ENCODE measurements at regions not wholly inside any gene's neighbourhood (a gene's known extent, or its start where the extent isn't known, plus 50 kb on each side); places are given as distances from the start of the nearest gene placed in this dataset.

DNA sequence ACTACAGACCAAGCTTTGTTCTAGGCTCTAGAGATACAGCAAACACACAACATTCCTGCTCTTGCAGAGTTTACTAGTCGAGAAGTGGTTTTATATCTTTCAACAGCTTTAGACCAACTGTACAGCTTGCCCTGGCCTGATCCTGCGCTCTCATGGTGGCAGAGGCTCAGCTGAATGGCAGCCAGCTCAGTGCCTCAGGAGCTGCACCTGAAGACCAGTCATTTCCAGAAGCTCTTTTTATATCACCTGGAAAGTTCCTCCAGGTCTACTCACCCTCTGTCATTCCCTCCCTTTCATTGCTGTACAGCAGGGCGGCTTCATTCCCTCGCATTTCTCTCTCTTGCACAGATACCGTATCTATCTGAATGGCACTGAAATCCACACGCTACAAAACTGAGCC is 319.8 kb downstream of the GATA3 start:
- DNase-seq (ENCODE audit: low spot score in 2 of 2): no peak
- Mint-ChIP-seq H3K4me3 (no peak overlapping the region), H3K9me3 (no peaks in the 10 kb centered on the region), H3K36me3 (ENCODE audit: insufficient read depth) (no peaks in the 10 kb centered on the region), H3K4me1 (no peaks in the 10 kb centered on the region), H3K27ac (ENCODE audit: low read depth) (no peak overlapping the region), H3K27me3 (no peaks in the 10 kb centered on the region)
- no peak for ATAC-seq (replicated peaks; ENCODE audit: extremely low read depth, poor library complexity, severe bottlenecking)

DNA sequence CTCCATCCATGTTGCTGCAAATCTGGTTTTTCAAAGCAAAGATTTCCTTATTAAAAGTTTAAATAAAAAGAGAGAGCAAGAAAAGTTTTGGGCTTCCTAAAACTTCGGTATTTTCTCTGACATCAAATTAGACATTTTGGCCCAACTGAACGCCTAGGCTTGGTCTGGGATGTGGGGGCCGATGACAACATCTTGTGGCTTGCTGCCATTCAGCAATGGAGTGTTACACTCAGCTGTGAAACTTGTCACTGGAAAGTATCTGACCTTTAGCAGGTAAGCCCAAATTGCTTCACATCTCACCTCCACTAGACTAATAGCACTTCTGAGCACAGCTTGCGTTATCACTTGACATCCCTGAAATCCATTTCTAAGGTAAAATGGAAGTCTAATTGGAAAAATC is 320.6 kb downstream of the GATA3 start:
- H3K4me1 Mint-ChIP-seq: no peaks in the 10 kb centered on the region
- DNase-seq (ENCODE audit: low spot score in 2 of 2) (no peak), ATAC-seq (replicated peaks; ENCODE audit: extremely low read depth, poor library complexity, severe bottlenecking) (no peak)
- no peak overlapping the region for H3K4me3 Mint-ChIP-seq
- H3K27ac Mint-ChIP-seq (ENCODE audit: low read depth): no peak overlapping the region
- no peaks in the 10 kb centered on the region for H3K9me3 Mint-ChIP-seq
- no peaks in the 10 kb centered on the region for H3K36me3 Mint-ChIP-seq (ENCODE audit: insufficient read depth)
- H3K27me3 Mint-ChIP-seq: no peaks in the 10 kb centered on the region

DNA sequence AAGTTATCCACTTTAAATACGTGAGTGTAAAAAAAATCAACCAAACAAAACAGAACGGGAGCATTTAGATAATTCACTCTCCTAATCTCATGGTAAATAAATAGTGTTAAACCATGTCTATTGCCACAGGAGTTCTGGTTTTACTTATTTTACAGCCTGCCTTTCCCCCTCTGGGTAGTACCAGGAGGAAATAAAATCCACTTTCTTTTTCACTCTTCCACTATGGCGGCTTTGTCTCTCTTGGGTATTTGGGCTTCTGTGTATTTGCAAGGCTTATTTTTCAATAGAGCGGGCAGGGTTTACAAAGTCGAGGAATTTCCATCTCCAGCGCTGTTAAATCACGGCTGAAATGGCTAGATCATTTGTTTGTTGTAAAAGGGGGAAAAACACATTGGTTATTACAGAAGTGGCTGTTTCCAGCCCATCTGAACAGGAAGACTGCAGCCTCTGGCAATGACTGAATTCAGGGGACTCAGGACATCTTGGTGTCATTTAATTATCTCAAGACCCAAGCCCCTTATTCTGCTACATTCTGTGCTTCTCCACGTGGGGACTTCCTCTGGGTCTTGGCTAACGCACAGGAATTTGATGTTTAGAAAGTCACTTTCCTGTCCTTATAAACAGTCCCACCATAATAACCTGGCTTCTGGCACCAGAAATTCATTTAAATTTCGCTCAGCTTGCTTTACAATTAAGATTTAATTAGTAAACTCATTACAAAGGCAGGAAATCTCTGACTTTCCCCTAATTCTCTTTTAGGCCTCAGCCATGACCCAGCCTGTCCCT is 323.9 kb downstream of the GATA3 start:
- Mint-ChIP-seq H3K4me1 (no peaks in the 10 kb centered on the region), H3K4me3 (no peak overlapping the region), H3K27ac (ENCODE audit: low read depth) (no peak overlapping the region), H3K9me3 (no peaks in the 10 kb centered on the region), H3K27me3 (no peaks in the 10 kb centered on the region), H3K36me3 (ENCODE audit: insufficient read depth) (no peaks in the 10 kb centered on the region)
- no peak for ATAC-seq (replicated peaks; ENCODE audit: extremely low read depth, poor library complexity, severe bottlenecking)
- DNase-seq (ENCODE audit: low spot score in 2 of 2): no peak

DNA sequence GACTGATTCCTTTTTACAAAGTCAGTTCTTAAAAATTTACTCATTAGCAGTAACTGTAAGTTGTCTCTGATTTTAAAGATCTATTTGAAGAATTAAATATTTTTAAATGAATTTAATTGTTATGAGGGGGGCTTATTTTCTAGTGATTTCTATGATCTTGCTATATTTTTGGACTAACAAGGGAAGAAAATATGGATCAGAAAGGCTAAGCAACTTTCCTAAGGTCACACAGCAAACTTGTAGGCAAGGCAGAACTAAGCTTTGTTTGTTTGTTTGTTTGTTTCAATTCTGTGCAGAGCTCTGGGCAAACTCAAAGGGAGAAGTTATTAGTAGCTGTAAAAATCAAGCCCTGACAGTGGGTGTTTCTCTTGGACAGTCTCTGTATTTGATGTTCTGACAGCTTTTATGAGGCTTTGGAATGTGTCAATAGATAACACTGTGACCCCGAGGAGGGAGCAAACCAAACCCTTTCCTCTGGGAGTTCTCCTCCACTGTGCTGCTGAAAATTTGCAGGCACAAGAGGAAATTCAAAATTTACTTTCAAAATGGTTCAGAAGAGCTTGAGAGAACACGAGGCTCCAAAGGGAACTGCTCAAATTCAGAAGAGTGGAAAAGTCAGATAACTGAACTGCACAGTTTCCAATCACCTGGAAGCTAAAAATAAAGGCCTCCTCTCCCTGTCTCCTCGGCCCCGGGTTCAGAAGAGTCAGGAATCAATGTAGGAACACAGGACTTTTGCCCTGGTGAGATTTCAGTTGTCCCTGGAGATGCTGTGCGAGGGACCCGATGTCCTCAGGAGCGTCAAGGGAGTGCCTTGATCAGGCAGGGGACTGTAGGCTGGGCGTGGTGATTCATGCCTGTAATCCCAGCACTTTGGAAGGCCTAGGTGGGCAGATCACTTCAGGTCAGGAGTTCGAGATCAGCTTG is 325.7 kb downstream of the GATA3 start:
- Mint-ChIP-seq H3K27me3 (no peaks in the 10 kb centered on the region), H3K27ac (ENCODE audit: low read depth) (no peak overlapping the region), H3K4me1 (no peaks in the 10 kb centered on the region), H3K9me3 (no peaks in the 10 kb centered on the region), H3K4me3 (no peak overlapping the region), H3K36me3 (ENCODE audit: insufficient read depth) (no peaks in the 10 kb centered on the region)
- ATAC-seq (replicated peaks; ENCODE audit: extremely low read depth, poor library complexity, severe bottlenecking) (no peak), DNase-seq (ENCODE audit: low spot score in 2 of 2) (no peak)

DNA sequence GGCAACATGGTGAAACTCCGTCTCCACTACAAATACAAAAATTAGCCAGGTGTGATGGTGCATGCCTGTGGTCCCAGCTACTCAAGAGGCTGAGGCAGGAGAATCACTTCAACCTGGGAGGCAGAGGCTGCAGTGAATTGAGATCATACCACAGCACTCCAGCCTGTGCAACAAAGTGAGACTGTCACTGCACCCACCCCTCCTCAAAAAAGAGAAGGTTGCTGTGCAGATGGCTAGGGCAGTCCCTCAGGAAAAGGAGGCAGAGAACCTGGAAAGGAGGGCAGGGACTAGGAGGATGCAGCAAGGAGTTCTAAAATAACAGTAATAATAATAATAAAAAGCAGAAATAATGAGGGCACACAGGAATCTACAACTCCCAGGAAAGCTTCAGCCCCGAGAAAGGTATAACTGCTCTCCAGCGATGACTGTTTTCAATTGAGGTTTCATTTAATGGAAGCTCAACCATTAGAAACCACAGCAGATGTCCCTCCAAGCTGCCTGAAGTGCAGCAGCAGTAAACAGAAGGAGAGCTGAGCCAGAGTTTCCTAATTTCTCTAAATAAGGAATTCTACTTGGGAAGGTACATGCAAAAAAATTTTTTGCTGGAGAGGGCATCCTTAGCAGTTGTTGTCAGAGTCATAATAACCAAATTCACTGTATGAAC is 326.5 kb downstream of the GATA3 start:
- Mint-ChIP-seq H3K4me1 (no peaks in the 10 kb centered on the region), H3K4me3 (no peak overlapping the region), H3K27ac (ENCODE audit: low read depth) (no peak overlapping the region), H3K27me3 (no peaks in the 10 kb centered on the region), H3K36me3 (ENCODE audit: insufficient read depth) (no peaks in the 10 kb centered on the region), H3K9me3 (no peaks in the 10 kb centered on the region)
- DNase-seq (ENCODE audit: low spot score in 2 of 2) (no peak), ATAC-seq (replicated peaks; ENCODE audit: extremely low read depth, poor library complexity, severe bottlenecking) (no peak)

DNA sequence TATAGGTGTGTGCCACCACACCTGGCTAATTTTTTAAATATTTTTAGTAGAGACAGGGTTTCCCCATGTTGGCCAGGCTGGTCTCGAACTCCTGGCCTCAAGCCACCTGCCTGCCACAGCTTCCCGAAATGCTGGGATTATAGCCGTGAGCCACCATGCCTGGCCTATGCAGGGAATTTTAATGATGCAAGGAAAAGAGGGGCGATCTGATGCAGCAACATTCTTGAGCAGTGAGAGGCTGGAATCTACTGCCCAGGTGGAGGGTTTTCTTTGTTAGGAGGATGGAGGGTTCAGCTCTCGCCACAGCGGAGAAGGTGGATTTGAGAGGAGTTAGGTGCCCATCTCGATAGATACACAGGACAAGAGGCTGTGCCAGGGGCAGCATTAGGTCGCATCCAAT is 332.3 kb downstream of the GATA3 start:
- no peak overlapping the region for H3K27ac Mint-ChIP-seq (ENCODE audit: low read depth)
- no peak for DNase-seq (ENCODE audit: low spot score in 2 of 2)
- H3K4me1 Mint-ChIP-seq: no peaks in the 10 kb centered on the region

DNA sequence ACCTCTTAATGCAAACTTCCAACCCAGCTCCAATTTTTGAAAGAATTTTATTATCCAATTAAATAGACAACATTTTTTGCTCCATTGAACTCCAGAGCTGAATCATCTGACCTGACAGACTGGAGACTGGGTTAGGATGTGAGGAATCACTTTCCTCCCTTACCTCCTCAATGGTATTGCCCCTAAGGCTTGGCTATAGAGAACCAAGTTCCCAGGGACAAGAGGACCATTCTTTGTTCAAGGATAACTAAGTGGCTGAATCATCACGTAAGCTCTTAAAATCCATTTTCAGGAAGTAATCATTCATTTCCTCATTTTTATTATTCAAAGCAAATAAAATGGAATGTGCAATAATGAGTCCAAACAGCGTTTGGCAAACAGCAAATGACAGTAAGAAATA is 335.1 kb downstream of the GATA3 start:
- Mint-ChIP-seq H3K27me3 (no peaks in the 10 kb centered on the region), H3K4me3 (no peak overlapping the region), H3K36me3 (ENCODE audit: insufficient read depth) (no peaks in the 10 kb centered on the region), H3K4me1 (no peaks in the 10 kb centered on the region), H3K27ac (ENCODE audit: low read depth) (no peak overlapping the region), H3K9me3 (no peaks in the 10 kb centered on the region)
- ATAC-seq (replicated peaks; ENCODE audit: extremely low read depth, poor library complexity, severe bottlenecking) (no peak), DNase-seq (ENCODE audit: low spot score in 2 of 2) (no peak)

More for the DNA sequence above, 332.3 kb downstream of the GATA3 start:
- no peaks in the 10 kb centered on the region for H3K36me3 Mint-ChIP-seq (ENCODE audit: insufficient read depth)
- ATAC-seq (replicated peaks; ENCODE audit: extremely low read depth, poor library complexity, severe bottlenecking): no peak
- no peaks in the 10 kb centered on the region for H3K27me3 Mint-ChIP-seq
- H3K9me3 Mint-ChIP-seq: no peaks in the 10 kb centered on the region
- no peak overlapping the region for H3K4me3 Mint-ChIP-seq

DNA sequence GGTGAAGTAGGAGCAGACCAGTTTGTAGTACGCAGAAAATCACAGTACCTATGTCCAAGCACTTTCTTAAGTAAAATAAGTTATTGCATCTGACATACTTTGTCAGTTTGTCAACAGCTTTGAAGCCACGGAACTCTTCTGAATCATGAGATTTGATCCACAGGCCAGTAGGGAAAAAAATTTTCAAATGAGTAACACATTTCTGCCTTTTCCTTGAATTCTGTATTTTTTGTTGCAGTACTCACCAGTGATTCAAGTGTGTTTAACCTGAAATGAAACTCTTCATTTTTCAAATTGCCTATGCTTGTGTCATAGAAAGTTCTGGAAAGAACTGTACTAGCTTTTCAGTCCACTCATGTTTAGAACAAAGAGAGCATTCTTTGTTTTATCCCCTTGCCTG is 337.7 kb downstream of the GATA3 start:
- no peak overlapping the region for H3K4me3 Mint-ChIP-seq
- H3K4me1 Mint-ChIP-seq: peaks cover 12% of the 10 kb centered on the region
- DNase-seq (ENCODE audit: low spot score in 2 of 2) (no peak), ATAC-seq (replicated peaks; ENCODE audit: extremely low read depth, poor library complexity, severe bottlenecking) (no peak)
- no peaks in the 10 kb centered on the region for H3K27me3 Mint-ChIP-seq
- H3K36me3 Mint-ChIP-seq (ENCODE audit: insufficient read depth): no peaks in the 10 kb centered on the region
- H3K27ac Mint-ChIP-seq (ENCODE audit: low read depth): no peak overlapping the region
- no peaks in the 10 kb centered on the region for H3K9me3 Mint-ChIP-seq

DNA sequence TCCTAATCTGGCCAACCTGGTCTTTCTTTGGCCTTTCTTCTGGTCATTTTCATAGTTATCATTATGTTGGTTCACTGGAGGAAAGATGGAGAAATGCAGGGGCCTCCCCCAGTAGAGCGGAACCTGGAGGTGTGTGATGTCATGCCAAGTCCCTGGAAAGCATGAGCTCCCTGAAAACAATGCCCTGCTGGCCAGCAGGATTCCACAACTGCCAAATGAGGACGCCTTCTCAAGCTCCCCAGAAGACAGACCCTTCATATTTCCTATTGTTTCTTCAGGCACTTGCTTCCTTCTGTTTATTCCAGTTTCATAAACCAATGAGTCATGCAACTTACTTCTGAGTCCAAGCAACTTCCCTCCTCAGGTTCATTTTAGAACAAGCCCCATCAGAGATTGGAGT is 339.0 kb downstream of the GATA3 start:
- H3K27ac Mint-ChIP-seq (ENCODE audit: low read depth): no peak overlapping the region
- no peaks in the 10 kb centered on the region for H3K27me3 Mint-ChIP-seq
- DNase-seq (ENCODE audit: low spot score in 2 of 2): no peak
- H3K4me3 Mint-ChIP-seq: no peak overlapping the region
- H3K9me3 Mint-ChIP-seq: no peaks in the 10 kb centered on the region
- no peak for ATAC-seq (replicated peaks; ENCODE audit: extremely low read depth, poor library complexity, severe bottlenecking)
- H3K4me1 Mint-ChIP-seq: peaks cover 12% of the 10 kb centered on the region
- H3K36me3 Mint-ChIP-seq (ENCODE audit: insufficient read depth): no peaks in the 10 kb centered on the region

DNA sequence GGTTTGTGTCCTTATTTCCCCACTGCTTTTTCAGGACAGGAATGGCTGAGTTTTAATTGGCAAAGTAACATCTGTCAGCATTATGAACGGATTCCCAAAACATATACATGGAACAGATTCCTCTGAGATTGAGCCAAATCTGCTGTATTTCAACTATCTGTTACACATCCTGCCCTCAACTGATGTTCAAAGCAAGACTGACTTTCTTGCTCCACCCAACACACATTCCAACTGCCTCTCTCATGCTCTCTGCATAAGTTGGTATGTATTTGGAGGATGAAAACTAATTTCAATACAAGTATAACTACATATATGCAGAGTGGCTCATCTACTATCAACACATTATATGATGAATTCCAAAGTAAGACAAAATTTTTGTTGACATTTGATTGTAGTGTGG is 342.2 kb downstream of the GATA3 start:
- no peak for ATAC-seq (replicated peaks; ENCODE audit: extremely low read depth, poor library complexity, severe bottlenecking)
- no peak overlapping the region for H3K4me3 Mint-ChIP-seq

DNA sequence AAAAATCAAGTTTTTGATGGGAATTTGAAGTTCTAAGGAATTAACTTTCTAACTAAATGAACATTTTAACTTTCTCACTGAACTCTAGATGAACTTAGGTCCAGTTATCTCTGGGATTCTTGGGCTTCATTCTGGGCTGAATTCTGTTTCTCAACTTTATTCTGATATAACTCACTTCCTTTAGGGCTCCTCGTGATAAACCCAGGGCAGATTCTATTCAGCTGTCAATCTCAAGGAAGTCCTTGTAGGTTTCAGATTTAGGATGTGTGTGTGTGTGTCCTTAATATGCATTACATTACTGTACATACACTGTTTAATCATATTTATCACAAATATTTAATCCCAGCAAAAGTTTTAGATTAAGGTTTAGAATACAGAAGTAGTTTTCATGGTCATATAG is 344.3 kb downstream of the GATA3 start:
- Mint-ChIP-seq H3K4me3 (no peak overlapping the region), H3K27me3 (no peaks in the 10 kb centered on the region), H3K4me1 (peaks cover 45% of the 10 kb centered on the region), H3K36me3 (ENCODE audit: insufficient read depth) (peaks cover 6% of the 10 kb centered on the region), H3K9me3 (no peaks in the 10 kb centered on the region), H3K27ac (ENCODE audit: low read depth) (no peak overlapping the region)
- no peak for DNase-seq (ENCODE audit: low spot score in 2 of 2)
- no peak for ATAC-seq (replicated peaks; ENCODE audit: extremely low read depth, poor library complexity, severe bottlenecking)

More for the DNA sequence above, 342.2 kb downstream of the GATA3 start:
- peaks cover 24% of the 10 kb centered on the region for H3K4me1 Mint-ChIP-seq
- no peak overlapping the region for H3K27ac Mint-ChIP-seq (ENCODE audit: low read depth)
- no peak for DNase-seq (ENCODE audit: low spot score in 2 of 2)
- no peaks in the 10 kb centered on the region for H3K27me3 Mint-ChIP-seq
- no peaks in the 10 kb centered on the region for H3K9me3 Mint-ChIP-seq
- H3K36me3 Mint-ChIP-seq (ENCODE audit: insufficient read depth): peaks cover 2% of the 10 kb centered on the region

DNA sequence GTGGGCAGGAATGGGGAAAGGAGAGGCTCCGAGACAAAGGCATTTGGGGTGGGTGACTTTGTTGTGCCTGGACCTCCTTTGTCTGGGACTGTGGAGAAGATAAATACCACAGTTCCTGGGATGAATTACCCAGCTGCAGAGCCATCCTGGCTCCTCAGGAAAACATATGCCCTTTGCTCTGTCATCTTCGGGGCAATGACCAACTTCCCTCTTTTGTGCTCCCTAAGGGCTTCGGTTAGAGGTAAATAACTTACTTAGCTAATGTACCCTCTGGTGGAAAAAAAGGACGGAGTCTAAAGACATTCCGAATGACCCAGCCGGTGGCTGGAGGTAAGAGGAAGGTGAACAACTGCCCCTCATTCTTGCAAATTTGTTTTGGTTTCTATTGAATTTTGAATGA is 345.7 kb downstream of the GATA3 start:
- no peak overlapping the region for H3K27ac Mint-ChIP-seq (ENCODE audit: low read depth)
- H3K4me3 Mint-ChIP-seq: no peak overlapping the region
- no peaks in the 10 kb centered on the region for H3K9me3 Mint-ChIP-seq
- no peak for DNase-seq (ENCODE audit: low spot score in 2 of 2)
- H3K36me3 Mint-ChIP-seq (ENCODE audit: insufficient read depth): peaks cover 12% of the 10 kb centered on the region
- no peak for ATAC-seq (replicated peaks; ENCODE audit: extremely low read depth, poor library complexity, severe bottlenecking)
- peaks cover 55% of the 10 kb centered on the region for H3K4me1 Mint-ChIP-seq
- H3K27me3 Mint-ChIP-seq: no peaks in the 10 kb centered on the region
